ENCODE measurements at regions not wholly inside any gene's neighbourhood (a gene's known extent, or its start where the extent isn't known, plus 50 kb on each side); places are given as distances from the start of the nearest gene placed in this dataset.

- DNase-seq, result no peak
Observed at GRCh38 chr12:128191380-128191779, 75.6 kb upstream of the TMEM132C start.

GRCh38 chr12:128204711-128205110 is 62.3 kb upstream of the TMEM132C start:
- DNase-seq, result no peak

GRCh38 chr12:128205145-128205544 is 61.8 kb upstream of the TMEM132C start:
- no peak for DNase-seq

- DNase-seq, result no peak
Observed at GRCh38 chr12:128205758-128206157, 61.2 kb upstream of the TMEM132C start.

Data from NCI-H1105 (cell line).